SKM-1 treated with dmso at 0.1 percent for 144 hours (cell line): ENCODE measurements at regions not wholly inside any gene's neighbourhood (a gene's known extent, or its start where the extent isn't known, plus 50 kb on each side); places are given as distances from the start of the nearest gene placed in this dataset.
"Not testable (repeated sequence)": the region's sequence is repeated elsewhere in the genome, so short reads cannot be mapped to it uniquely, and the experiment has no call there.

ENCODE experiments used
- DNase-seq: peaks from one replicate; lab custom pipeline; 2025; ENCODE audit not compliant: unreplicated experiment; lab: John Stamatoyannopoulos, UW

- no peak for DNase-seq
Observed at GRCh38 chr22:48511781-48512327, 1315.8 kb downstream of the BRD1 start.

- no peak for DNase-seq
Observed at GRCh38 chr22:48511211-48511610, 1316.5 kb downstream of the BRD1 start.

GRCh38 chr22:48510599-48510998 is 1317.1 kb downstream of the BRD1 start:
- DNase-seq: no peak

GRCh38 chr22:48507595-48508350 is 1319.9 kb downstream of the BRD1 start:
- DNase-seq: no peak

GRCh38 chr22:48507171-48507570 is 1320.5 kb downstream of the BRD1 start:
- no peak for DNase-seq

GRCh38 chr22:48506506-48507145 is 1321.0 kb downstream of the BRD1 start:
- DNase-seq: no peak

GRCh38 chr22:48505891-48506290 is 1321.8 kb downstream of the BRD1 start:
- DNase-seq: no peak

- DNase-seq: no peak
Observed at GRCh38 chr22:48504519-48505140, 1323.0 kb downstream of the BRD1 start.

- no peak for DNase-seq
Observed at GRCh38 chr22:48503876-48504275, 1323.8 kb downstream of the BRD1 start.

GRCh38 chr22:48503035-48503625 is 1324.5 kb downstream of the BRD1 start:
- DNase-seq: no peak

- DNase-seq: no peak
Observed at GRCh38 chr22:48501231-48501750, 1326.4 kb downstream of the BRD1 start.

- DNase-seq: no peak
Observed at GRCh38 chr22:48500471-48501230, 1327.0 kb downstream of the BRD1 start.

- no peak for DNase-seq
Observed at GRCh38 chr22:48499456-48500425, 1327.9 kb downstream of the BRD1 start.

- DNase-seq: no peak
Observed at GRCh38 chr22:48498526-48499331, 1328.9 kb downstream of the BRD1 start.

GRCh38 chr22:48497743-48498520 is 1329.7 kb downstream of the BRD1 start:
- DNase-seq: not testable (repeated sequence)

GRCh38 chr22:48496987-48497650 is 1330.6 kb downstream of the BRD1 start:
- no peak for DNase-seq

GRCh38 chr22:48496226-48496845 is 1331.3 kb downstream of the BRD1 start:
- no peak for DNase-seq
